SKM-1 treated with dmso at 0.1 percent for 144 hours (cell line): ENCODE measurements at regions not wholly inside any gene's neighbourhood (a gene's known extent, or its start where the extent isn't known, plus 50 kb on each side); places are given as distances from the start of the nearest gene placed in this dataset.

Source experiments
- DNase-seq: peaks from one replicate; lab custom pipeline; 2025; ENCODE audit not compliant: unreplicated experiment; lab: John Stamatoyannopoulos, UW

DNA sequence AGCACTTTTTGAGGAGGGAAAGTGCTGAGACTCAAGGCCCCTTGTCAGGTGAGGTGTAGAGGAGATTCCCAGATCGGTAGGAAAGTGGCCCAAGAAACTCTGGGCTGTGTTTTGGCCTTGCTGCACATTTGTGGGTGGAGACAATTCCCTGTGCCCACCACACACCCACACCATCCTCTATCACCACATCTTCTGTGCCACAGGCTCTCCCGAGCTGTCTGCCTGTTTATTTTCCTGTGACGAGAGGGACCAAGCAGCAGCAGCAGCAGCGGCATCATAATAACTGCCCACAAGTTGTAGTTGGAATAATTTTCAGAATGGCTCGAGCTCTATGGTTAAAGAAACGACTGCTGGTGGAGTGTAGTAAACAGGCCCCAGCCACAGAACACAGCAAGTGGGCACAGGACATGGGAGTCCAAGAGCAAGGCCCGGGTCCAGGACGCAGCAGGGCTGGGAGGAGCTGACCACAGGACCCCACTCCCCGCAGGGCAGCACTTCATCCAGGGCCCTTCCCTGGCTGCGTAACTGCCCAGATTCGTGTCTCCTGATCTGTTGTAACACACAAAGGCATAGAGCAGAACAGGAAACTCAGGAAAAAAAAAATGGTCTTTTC is 55.6 kb upstream of the BCL2L14 start:
- DNase-seq: no peak

DNA sequence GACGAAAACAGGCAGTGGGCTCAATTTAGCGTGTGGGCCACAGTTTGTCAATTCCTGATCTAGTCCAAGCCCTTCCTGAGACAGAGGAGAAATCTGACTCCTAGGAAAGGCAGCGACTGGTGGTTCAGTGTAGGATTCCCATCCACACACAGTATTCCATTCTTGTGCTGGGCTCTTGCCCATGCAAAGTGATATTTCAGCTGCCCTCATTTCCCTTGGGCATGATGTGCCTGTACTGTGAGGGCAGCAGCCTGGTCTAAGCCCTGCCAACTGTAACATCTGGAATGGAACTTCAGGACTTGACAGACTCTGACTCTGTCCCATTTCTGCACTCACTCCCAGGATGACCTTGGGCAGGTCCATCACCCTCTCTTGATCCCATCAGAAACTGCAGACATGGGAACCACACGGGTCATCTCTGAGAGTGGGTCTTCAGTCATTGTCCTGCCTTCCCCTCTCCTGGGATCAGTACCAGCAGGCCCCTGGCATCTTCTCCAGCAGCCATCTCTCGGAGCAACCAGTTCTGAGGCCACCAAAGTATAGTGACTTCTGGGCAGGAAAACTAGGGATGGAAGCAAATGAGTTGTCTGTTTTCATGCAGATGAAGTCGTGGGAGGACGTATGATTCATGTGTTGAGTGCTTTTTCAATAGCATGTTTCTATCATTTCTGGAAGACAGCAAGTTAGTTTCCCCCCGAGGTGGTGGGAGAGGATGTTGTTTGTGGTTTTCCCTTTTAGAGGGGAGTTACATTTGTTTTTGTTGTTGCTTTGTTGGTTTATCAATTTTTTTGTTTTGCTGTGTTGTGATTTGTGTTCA is 54.2 kb upstream of the BCL2L14 start:
- DNase-seq: no peak

DNA sequence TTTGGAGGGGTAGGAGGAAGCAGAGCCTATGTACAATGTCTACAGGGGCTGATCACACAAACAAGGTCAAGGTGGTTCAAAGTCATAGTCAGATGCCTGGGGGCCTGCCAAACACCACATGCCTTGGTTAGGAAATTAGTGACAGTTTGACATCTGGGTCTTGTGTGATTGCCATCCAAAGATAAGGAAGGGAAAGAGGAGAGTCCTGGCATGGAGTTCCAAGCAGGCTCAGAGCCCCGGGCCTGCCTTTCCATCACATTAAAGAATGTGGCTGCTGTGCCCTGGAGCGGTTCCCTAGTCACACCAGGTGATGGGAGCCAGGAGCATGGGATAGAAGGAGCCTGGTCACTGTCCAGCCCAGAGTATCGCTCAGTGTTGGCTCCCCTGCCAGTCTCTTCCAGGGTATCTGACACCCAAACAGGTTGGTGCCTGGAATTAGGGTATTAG is 53.6 kb upstream of the BCL2L14 start:
- no peak for DNase-seq

DNA sequence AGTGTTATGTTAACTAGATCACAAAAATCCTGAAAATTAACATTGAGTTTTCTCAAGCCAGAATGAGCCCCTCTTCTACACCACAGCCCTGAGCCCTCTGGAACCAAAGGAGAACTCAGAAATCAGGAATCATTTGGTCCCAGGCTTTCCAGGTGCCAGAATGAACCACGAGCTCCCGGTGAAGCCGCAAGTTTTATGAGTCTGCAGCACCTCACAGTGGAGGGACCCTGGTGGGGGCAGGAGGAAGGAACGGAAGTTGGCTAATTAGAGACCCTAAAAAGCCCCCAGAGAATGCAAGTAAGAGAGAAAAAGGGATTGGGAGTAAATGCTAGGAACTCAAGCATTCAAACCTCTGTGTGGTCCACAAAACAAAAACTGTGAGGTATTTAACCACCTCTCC is 52.9 kb upstream of the BCL2L14 start:
- no peak for DNase-seq

DNA sequence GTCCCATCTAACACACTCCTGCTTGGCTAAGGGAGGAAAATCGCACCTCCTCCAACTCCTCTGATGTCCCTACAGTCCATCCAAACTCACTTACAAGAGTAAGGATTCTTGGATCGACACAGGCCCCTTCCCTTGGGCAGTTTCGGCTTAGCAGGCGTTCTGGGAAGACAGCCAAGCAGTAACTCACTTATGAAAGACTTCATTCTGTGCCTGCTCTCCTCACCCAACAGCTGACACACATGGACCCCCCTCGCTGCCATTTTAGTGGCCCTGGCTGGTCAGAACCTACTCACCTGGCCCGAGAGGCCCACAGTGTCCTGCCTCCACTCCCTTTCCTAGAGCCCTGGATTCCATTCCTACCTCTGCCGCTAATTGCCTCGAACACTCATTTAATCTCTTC is 52.3 kb upstream of the BCL2L14 start:
- DNase-seq: no peak

DNA sequence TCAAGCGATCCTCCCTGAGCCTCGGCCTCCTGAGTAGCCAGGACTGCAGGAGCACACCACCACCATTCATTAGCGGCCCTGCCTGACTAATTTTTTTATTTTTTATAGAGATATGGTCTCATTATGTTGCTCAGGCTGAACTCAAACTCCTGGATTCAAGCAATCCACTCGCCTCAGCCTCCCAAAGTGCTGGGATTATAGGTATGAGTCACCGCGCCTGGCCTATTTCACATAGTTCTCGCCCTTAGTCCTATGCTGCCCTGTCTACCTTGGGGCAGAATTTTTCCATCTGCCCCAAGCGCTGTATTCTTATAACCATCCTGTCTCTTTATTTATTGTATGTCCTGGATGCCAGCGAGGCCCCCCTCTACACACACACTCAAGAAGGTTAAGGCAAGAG is 50.9 kb upstream of the BCL2L14 start:
- DNase-seq: no peak

DNA sequence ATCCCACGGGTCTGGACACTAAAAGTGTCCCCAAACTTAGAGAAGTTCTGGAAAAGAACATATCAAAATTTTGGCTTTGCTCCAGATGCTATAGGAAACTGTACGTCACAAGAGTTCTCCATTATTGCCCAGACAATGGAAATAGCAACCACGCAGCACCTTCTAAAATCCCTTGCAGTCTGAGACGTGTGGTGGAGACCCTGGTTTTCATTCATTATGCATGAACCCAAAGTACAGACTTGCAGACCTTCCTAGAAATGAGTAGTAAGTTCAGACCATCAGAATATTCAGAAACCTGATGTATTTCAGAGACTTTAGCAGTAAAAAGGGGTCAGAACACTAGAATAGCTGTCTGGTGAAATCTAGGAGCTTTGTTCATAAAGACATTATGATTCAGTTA is 50.0 kb upstream of the BCL2L14 start:
- no peak for DNase-seq
